Fibroblast of peridontal ligament (primary cell): ENCODE measurements at regions not wholly inside any gene's neighbourhood (a gene's known extent, or its start where the extent isn't known, plus 50 kb on each side); places are given as distances from the start of the nearest gene placed in this dataset.

Source experiments
- DNase-seq: peaks from one replicate; pipeline ENCODE4 v3.0.0-alpha.2; 2010; ENCODE audit errors: extremely low read depth

DNA sequence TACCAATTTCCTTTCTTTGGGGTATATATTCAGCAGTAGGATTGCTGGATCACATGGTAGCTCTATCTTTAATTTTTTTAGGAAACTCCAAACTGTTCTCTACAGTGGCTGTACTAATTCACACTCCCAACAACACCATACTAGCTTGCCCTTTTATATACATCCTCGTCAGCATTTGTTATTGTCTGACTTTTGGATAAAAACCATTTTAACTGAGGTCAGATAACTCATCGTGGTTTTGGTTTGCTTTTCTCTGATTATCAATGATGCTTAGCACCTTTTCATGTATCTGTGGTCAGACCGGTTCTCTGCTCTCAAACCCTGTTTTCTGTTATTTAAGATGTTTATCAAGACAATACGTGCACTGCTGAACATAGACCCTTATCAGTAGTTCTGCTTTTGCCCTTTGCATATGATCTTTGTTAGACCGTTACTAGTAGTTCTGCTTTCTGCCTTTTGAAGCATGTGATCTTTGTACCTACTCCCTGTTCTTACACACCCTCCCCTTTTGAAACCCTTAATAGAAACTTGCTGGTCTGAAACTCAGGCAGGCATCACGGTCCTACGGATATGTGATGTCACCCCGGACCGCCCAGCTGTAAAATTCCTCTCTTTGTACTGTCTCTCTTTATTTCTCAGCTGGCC, 474.3 kb downstream of the RSL24D1 start:
- no peak for DNase-seq

- no peak for DNase-seq
Measured at GRCh38 chr15:54719325-54719724, 477.4 kb downstream of the RSL24D1 start.

- DNase-seq, result no peak
Measured at GRCh38 chr15:54707805-54708752, 488.7 kb downstream of the RSL24D1 start.

GRCh38 chr15:54687628-54688027, 509.1 kb downstream of the RSL24D1 start:
- no peak for DNase-seq
